ENCODE measurements at regions not wholly inside any gene's neighbourhood (a gene's known extent, or its start where the extent isn't known, plus 50 kb on each side); places are given as distances from the start of the nearest gene placed in this dataset.

- Histone ChIP-seq H3K36me3 (replicated peaks) (no peaks in the 10 kb centered on the region), H3K27ac (peak overlapping the region; percentile 61), H3K4me3 (ENCODE audit: low read depth, low read length) (no peak overlapping the region), H3K27me3 (replicated peaks) (no peaks in the 10 kb centered on the region)
- peak; percentile 91 for DNase-seq
- in situ Hi-C loops (cut with HindIII; ENCODE audit: low pct_ligation_motif_present, low sequenced_read_pairs) = no loop called here
- no peak for TF ChIP-seq CTCF (IDR thresholded peaks at IDR 0.05; ENCODE audit: low read depth, low read length, missing control alignments)
These were observed 193.4 kb downstream of the CDC5L start for GRCh38 chr6:44580901-44581300.

GRCh38 chr6:44582930-44583329 lies 195.4 kb downstream of the CDC5L start:
- no peaks in the 10 kb centered on the region for H3K36me3 ChIP-seq (replicated peaks)
- DNase-seq = no peak
- no peak overlapping the region for H3K27ac ChIP-seq
- H3K27me3 ChIP-seq (replicated peaks) = no peaks in the 10 kb centered on the region
- no peak overlapping the region for H3K4me3 ChIP-seq (ENCODE audit: low read depth, low read length)
- in situ Hi-C loops (cut with HindIII; ENCODE audit: low pct_ligation_motif_present, low sequenced_read_pairs) = no loop called here
- TF ChIP-seq CTCF (IDR thresholded peaks at IDR 0.05; ENCODE audit: low read depth, low read length, missing control alignments) = no peak

- no peak for DNase-seq
- no peaks in the 10 kb centered on the region for H3K36me3 ChIP-seq (replicated peaks)
- H3K4me3 ChIP-seq (ENCODE audit: low read depth, low read length) = no peak overlapping the region
- H3K27me3 ChIP-seq (replicated peaks) = no peaks in the 10 kb centered on the region
- no peak overlapping the region for H3K27ac ChIP-seq
- no peak for TF ChIP-seq CTCF (IDR thresholded peaks at IDR 0.05; ENCODE audit: low read depth, low read length, missing control alignments)
- in situ Hi-C loops (cut with HindIII; ENCODE audit: low pct_ligation_motif_present, low sequenced_read_pairs) = no loop called here
These were observed 203.0 kb downstream of the CDC5L start for GRCh38 chr6:44590471-44590870.

- Histone ChIP-seq H3K27ac (no peak overlapping the region), H3K27me3 (replicated peaks) (no peaks in the 10 kb centered on the region), H3K4me3 (ENCODE audit: low read depth, low read length) (no peak overlapping the region), H3K36me3 (replicated peaks) (no peaks in the 10 kb centered on the region)
- in situ Hi-C loops (cut with HindIII; ENCODE audit: low pct_ligation_motif_present, low sequenced_read_pairs) = no loop called here
- TF ChIP-seq CTCF (IDR thresholded peaks at IDR 0.05; ENCODE audit: low read depth, low read length, missing control alignments) = peak; percentile 68
- DNase-seq = peak; percentile 58
These were observed 206.0 kb downstream of the CDC5L start for GRCh38 chr6:44593539-44593944.

GRCh38 chr6:44594481-44594880 lies 207.0 kb downstream of the CDC5L start:
- Histone ChIP-seq H3K36me3 (replicated peaks) (no peaks in the 10 kb centered on the region), H3K27me3 (replicated peaks) (no peaks in the 10 kb centered on the region), H3K4me3 (ENCODE audit: low read depth, low read length) (no peak overlapping the region), H3K27ac (no peak overlapping the region)
- no peak for TF ChIP-seq CTCF (IDR thresholded peaks at IDR 0.05; ENCODE audit: low read depth, low read length, missing control alignments)
- no peak for DNase-seq
- in situ Hi-C loops (cut with HindIII; ENCODE audit: low pct_ligation_motif_present, low sequenced_read_pairs) = no loop called here

GRCh38 chr6:44598679-44599078 lies 211.2 kb downstream of the CDC5L start:
- in situ Hi-C loops (cut with HindIII; ENCODE audit: low pct_ligation_motif_present, low sequenced_read_pairs) = no loop called here
- DNase-seq = no peak
- no peaks in the 10 kb centered on the region for H3K36me3 ChIP-seq (replicated peaks)
- no peak overlapping the region for H3K27ac ChIP-seq
- TF ChIP-seq CTCF (IDR thresholded peaks at IDR 0.05; ENCODE audit: low read depth, low read length, missing control alignments) = no peak
- no peak overlapping the region for H3K4me3 ChIP-seq (ENCODE audit: low read depth, low read length)
- no peaks in the 10 kb centered on the region for H3K27me3 ChIP-seq (replicated peaks)
